Fibroblast of the conjunctiva (primary cell): ENCODE measurements at regions not wholly inside any gene's neighbourhood (a gene's known extent, or its start where the extent isn't known, plus 50 kb on each side); places are given as distances from the start of the nearest gene placed in this dataset.

ENCODE experiments used
- DNase-seq: peaks from one replicate; pipeline ENCODE4 v3.0.0-alpha.2; 2010; ENCODE audit warnings: low read depth

DNA sequence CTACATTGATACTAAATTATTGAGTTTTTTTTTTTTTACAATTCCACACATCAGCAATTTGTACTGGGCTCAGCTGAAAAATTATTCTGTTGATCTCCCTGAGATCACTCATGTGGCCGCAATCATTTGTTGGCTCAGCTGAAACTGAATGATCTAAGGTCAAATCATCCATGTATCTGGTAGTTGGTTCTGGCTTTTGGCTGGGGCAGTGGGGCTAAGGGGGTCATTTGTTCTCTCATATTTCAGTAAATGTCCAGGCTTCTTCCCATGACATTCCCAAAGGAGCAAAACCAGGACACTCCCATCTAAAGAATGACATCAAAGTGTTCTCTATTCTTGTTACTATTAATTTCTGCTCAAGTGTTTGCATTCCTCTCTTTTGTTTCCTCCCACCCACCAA, 806.7 kb upstream of the ADGRL2 start:
- DNase-seq: no peak

DNA sequence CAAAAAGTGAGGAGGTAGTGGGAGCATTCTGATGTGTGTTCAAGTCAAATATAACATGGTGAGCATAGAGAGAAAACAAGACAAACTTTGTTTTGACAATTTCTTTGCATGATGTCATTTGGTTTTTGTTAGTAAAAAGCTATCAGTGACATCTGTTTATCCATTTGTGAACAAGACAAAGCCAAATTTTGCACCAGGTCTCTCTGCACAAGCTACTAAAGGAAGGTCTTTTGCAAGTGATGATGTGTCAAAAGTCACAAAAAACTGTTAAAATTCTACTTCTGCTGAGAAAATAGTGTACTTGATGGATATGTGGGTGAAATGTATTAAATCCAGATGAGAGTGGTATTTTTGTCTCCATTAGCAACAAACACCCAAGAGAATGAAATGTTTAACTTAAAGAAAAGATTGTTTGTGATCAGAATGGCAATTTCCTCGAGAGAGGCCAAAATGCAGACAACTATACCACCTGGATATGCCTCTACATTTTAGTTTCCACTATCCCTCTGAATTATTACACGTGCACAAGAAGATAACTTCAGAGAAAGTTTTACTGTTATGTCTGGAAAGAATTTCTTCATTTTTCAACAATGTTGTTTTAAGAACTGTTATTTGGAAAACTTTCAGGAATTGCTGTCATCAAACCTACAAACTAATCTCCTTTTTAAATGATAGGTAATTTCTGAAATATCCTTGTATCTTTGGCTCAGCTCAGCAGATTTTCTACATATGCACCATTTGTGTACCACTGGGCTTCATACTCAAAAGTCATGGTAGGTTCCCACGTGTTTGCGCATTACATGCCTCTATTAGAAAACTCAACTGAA, 807.4 kb upstream of the ADGRL2 start:
- no peak for DNase-seq

DNA sequence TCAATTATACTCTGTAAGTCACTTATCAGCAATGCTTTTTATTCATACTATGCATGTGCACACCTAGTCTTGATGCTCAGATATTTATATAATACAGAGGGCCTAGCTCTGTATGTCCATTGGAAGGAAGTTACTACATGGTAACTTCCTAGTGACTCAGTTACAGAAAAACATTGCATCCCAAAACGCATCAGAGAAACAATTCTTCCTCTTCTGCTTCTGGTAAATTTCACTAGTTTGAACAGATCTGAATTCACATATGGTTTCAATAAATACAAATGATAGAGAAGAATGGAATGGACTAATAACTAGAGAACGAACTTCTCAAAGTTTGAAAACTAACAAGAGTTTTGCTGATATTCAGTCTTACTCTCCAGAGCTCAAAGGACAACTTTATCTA, 811.3 kb upstream of the ADGRL2 start:
- peak; percentile 2 for DNase-seq

DNA sequence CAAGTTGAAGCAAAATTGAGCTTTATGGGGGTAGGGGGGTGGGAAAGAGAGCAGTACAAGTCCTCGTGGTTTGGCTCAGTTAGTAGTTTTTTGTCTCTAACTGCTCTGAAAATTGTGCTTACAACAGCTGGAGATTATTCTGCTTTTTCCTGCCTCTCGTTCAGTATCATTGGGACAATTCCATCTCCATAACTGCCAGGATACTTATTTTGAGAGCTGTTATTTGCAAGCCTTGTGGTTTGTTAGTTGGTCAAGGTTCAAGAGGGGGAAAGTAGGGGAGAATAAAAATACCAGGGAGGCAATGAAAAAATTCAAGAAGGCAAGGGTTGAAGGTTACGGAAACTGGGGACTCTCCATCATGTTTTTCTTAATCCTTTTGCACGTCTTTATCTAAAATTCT, 811.8 kb upstream of the ADGRL2 start:
- DNase-seq: no peak

DNA sequence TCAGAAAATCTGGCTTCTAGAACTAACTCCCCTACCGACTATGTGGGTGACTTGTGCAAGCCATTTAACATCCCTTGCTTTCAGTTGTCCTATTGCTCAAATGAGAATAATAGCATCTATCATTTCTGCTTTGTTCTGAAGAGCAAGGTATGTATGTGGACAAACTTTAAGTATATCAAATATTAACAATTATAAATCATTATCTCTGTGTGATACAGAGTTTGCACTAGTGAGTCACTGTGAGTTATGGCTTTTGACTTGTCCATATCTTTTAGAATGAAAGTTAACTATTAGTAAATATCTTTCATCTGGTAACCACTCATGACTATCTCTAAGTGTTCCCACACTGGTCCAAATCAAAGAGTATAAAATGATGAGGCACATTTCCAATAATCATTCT, 812.9 kb upstream of the ADGRL2 start:
- no peak for DNase-seq

DNA sequence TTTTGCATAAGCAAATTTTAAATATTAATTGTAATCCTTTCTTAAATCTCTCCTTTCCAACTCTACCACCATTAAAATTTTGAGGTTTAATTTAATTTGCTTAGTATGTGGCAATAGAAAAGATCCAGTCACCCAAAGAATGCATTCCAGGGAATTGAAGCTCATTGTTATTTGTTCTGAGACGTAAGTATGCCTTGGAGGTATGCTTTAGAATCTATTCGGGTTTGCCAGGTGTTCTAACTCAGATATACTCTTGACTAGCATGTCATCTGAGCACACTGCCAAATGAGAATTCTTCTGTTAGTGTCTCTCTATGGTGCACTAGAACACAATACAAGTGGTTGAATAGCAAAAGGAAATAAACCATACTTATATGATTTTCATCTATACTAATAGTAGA, 813.6 kb upstream of the ADGRL2 start:
- no peak for DNase-seq

DNA sequence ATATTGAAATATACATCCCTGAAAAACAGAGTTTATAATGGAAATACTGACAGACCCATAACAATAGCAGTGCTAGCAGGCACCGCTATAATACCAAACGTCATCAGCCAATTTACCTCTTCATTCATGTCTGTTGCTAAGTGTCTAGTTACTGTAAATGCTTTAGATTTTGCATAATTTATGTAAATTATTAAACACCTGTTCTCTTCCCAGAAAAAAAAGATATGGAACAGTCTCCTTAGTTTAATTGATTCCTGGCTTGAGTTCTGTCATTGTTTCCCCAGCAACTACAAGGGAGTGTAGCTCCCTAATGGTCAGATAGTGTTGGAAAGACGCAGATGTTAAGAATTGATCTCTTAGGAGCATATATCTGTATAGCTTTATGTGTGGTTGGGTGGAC, 817.9 kb upstream of the ADGRL2 start:
- DNase-seq: no peak

DNA sequence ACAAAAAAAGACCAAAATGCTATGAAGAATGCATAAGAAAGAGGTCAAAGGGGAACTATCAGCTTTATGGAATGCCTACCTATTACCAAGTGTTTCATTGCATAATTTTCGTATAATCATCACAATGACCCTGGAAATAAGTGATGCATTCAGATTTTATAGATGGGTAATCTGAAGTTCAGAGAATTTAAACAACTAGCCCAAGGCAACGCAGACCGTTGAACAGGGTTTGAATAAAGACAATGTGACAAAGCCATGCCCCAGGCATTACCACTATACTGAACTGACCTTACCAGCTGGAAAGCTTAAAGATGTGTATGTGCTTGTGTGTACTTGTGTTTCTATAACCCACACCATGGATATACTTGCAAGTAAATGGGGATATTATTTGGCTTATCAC, 827.6 kb upstream of the ADGRL2 start:
- DNase-seq: no peak

DNA sequence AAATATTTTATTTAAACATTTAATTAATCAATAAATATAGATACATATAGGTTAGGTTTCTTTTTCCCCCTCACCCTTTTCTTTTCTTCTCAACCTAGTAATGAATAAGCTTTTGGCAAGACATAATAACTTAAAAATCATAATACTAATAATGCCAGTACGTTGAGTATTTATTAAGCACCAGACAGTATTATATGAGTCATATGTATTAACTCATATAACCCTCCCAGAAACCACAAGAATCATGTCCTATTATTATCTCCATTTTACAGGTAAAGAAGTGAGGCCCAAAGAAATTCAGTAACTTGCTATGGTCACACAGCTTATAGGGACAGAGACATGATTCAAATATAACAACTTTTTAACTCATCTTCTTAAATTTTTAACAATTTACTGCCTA, 834.5 kb upstream of the ADGRL2 start:
- DNase-seq: no peak

DNA sequence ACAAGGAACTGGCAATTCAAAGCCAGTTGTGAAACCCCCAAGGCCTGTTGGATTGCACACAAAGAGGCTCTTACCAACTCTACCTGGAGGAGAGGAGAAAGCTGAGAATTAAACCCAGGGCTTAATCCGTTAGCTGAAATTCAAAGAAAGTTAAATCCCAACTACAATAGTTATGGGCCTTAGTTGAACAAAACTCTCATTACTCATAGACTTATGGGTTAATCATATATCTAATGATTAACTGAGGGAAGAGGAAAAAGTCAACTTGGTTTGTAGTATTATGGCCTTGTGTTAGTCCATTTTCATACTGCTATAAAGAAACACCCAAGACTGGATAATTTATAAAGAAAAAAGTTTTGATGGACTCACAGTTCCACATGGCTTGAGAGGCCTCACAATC, 838.2 kb upstream of the ADGRL2 start:
- DNase-seq: no peak

DNA sequence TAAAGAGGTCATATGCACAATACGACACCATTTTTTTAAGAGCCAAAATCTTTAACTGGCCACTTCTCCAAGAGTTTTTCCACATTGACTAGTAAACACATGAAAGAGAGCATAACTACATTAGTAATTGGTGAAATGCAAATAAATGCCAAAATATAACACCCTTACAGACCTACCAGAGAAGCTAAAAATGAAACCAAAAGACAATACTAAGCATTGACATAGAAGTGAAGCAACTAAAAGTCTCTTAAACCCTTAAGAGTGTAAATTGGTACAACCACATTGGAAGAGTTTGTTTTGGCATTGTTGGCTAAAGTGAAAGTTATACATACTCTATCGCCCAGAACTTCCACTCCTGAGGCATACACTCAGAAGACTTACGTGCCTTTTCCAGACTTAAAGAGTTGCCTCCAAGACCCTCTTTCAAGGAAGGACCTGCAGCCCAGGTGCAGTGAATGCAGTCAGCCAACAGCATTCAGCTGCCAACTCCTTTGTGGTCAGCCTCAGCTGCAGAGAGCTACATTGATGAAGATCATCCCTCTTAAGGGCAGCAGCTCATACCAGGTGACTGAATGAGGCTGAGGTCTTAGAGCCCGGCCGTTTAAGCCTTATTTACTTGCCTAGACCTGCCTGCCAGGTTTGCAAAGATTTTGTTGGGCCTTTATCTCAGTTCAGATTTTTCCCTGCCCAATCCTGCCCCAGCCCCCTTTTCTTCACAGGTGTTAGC, 839.1 kb upstream of the ADGRL2 start:
- DNase-seq: no peak

DNA sequence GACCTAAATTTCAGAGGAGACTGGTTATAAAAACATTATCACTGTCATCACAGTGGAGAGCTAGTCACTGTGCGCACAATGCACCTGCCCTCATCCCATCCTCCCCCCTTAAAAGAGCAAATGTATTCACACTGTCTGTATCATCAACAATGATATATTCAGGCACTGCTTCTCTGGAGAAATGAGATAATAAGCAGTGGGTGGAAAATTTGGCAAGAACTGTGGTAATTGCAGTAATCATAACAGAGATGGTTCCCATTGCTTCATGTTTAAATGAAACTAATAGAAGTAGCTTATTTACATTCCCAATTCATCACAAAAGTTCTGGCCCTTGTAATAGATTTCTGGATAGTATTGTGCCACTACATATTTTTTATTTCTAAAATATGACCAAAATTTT, 867.4 kb upstream of the ADGRL2 start:
- no peak for DNase-seq

DNA sequence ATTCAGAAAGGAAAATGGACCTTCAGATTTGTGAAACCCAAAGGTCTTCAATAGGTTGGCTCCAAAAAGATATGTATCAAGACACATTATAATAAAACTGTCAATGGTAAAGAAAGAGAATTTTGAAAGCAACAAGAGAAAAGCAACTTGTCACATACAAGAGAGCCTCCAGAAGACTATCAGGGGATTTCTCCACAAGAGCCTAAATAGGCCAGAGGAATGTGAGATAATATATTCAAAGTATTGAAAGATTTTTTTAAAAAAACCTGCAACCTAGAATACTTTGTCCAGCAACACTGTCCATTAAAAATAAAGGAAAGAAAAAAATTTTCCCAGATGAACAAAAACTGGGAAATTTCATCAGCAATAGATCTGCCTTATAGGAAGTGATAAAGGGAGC, 869.6 kb upstream of the ADGRL2 start:
- DNase-seq: no peak

DNA sequence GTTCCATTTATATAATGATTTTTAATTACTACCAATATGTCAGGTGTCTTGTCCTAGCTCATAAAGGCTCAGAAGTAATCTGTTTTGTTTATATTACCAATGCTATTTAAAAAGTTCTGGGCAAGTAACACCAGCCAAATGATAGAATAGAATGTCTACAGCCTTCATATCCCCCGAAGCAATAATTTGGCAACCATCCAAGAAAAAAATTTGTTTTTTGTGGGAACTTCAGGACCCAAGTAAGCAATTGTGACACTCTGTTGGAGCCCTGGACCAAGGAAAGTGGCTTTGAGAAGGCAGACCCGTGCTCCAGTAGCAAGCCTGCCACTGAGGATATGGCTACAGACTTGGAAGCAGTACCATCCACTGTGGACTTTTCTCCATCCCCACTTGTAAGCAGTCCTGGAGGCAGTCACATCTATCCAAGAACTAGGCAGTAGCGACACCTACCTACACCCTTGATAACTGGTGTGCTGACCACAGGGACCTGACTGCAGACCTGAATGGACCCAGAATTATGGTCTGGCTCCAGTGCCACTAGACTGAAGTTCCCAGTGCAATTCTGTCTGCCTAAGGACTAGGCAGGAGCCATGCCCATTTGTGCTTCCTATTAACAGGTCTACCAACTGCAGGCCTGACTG, 870.7 kb upstream of the ADGRL2 start:
- DNase-seq: no peak

DNA sequence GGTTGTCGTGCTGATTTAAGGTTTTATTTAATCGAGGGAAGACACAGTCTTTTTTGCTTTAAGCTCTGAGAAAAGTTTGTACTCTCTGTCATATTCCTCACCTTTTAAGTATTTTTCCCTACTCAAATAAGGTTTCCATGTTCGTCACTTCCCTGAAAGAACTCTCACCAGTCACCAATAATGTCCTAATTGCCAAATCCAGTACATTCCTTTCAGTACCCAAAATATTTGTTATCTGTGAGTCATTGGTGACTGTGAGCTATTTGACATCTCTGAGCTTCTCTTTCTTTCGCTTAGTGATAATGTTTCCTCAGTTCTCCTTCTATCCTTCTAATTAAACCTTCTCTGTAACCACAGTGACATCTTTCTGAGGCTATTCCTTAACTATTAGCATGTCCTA, 874.2 kb upstream of the ADGRL2 start:
- no peak for DNase-seq

DNA sequence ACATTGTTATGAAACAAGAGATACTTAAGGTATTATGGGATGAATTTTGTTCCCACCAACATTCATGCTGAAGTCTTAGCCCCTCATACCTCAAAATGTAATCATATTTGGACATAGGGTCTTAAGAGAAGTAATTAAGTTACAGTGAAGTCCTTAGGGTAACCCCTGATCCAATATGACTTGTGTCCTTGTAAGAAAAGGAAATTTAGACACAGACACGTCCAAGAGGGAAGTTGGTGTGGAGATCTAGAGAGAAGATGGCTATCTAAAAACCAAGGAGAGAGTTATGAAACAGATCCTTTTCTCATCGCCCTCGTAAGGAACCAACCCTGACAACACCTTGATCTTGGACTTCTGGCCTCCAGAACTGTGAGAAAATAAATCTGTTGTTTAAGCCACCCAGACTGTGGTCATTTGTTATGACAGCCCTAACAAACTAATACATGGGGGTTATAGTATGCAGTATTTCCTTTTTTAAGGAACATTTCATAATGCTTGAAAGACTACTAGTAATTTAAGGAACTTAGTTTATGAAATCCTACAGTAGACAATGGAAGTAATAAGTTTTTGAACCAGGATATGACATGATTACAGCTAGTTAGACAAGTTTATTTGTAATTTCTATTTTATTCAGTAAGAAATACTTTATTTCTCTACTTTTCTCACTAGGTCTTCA, 875.5 kb upstream of the ADGRL2 start:
- DNase-seq: no peak

DNA sequence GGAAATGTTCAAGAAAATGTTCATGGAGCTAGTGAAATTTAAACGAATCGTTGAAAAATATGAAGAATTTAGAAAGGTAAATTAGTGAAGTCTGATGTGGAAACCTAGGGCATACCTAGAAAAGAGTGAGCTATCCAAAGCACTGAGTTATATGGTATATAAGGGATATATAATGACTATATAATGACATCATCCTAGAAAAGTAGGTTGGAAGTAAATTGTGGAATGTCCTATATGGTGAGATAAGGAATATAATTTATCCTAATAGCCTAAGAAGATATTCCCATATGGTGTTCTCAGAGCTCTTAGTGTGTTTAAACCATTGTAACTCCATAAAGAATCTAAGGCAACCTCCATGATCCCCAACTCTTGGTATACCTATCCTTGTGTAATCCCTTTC, 876.4 kb upstream of the ADGRL2 start:
- no peak for DNase-seq

DNA sequence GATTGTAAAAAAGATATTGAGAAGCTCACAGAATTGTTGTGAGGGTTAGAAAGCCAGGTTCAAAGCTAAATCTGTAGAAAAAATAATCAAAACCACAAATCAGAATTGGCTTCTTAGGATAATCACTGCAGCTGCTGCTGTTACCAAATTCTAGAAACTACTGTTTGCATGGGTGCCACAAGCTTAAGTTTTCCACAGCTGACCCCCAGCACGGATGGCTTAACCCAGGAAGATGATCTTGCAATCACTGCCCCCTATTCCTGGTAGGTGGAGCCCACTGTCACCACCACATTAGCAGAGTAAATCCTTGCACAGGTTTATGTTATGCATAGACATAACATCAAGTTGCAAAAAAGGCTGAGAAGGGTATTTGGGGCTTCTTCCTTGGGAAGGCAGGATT, 877.8 kb upstream of the ADGRL2 start:
- DNase-seq: no peak

DNA sequence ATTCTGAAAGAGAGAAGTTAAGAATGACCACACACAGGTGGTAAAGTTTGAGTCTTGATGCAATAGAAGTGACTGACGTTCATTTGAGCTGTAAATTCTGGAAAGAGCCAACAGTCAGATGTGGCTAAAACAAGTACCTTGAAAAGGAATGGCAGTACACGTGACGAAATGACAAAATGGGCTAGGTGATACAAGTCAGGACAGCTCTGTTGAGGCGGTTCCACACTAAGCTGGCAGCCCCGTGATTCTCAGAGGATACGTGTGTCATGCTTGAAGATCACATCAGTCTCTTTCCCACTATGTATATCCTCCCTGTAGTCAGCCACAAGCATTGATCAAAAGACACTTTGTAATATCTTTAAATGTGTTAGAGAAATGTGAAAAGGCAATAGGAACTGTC, 881.3 kb upstream of the ADGRL2 start:
- DNase-seq: no peak

DNA sequence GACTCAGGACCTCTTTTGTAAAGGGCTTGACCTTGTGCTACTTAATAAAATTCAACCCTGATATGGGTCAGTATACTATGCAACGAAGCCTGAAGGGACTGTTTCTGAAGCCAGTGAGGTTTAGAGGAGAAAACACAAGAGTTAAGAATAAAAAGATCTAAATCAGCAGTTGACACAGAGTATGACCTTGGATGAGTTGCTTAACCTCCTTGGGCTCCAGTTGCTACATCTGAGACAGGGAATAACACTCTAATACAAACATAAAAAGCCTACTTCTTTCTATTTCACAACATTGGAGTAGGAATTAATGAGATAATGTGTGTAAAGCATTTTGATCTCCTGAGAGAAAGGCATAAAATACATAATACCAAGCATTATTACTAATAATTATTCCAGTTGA, 882.4 kb upstream of the ADGRL2 start:
- no peak for DNase-seq

DNA sequence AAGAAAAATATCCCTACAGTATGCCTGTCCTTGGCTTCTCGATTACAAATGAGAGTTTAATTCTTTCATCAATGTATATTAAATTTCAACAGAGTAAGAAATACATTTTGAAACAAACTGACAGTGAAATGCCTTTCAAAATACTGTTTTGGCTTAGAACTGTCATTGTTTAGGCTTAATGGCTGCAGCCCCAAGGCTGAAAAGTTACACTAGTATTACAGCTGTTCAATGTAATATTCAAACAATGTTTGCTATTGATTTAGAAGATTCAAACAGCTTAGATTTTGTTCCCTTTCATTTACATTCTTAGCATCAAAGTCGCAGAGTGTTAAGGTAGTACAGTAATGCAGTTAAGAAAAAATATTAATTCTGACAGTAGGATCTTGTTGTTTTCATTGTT, 882.9 kb upstream of the ADGRL2 start:
- DNase-seq: no peak

DNA sequence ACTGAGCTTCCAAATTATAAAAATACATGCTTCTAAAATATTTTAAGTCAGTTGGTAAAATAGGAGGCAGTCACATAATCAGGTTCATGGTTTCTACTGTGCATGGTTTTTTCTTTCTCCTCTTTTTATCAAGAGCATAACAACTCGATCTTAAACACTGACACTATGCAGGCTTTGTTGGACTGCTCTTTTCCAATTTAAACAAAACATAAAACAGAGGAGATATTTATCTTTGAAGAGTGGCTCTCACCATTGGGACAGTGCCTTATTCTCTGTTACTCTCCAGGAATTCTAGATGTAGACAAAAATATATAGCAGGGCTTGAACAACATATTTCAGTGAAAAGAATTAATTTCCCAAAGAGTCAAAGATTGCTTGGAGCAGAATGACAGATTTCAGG, 883.5 kb upstream of the ADGRL2 start:
- no peak for DNase-seq

DNA sequence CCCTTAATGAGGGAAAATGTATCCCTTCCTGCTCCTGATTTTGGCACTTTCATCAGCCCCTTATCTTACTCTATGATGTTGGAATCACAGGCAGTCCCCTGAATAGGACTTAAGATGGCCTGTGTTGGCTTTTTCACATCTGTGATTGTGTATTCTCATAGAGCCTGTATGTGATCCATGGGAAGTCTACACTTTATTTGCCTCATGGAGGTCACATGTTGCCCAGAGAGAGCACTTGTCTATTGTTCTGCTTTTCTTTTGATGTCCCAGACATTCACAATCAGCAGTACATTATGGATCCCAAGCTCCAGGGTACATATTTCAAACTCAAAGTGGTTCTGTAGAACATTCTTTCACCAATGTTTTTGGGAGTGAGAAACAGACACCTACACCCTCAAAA, 885.2 kb upstream of the ADGRL2 start:
- DNase-seq: no peak
